K562 (cell line): ENCODE measurements at regions not wholly inside any gene's neighbourhood (a gene's known extent, or its start where the extent isn't known, plus 50 kb on each side); places are given as distances from the start of the nearest gene placed in this dataset.

ENCODE experiments used
- ATAC-seq: fragments of 200-7000 bp; cut with Tn5 transposase; 3 replicates; pipeline ENCODE4 v1.9.1; 2020; ENCODE audit warnings: moderate library complexity
- BruUV-seq: library from RNA; stranded (reverse); fragments of 400-500 nt; replicated peaks from 2 replicates; lab custom pipeline; 2021; lab: Mats Ljungman, UMichigan
- CTCF ChIA-PET: fragments of 300-600 bp; formaldehyde crosslinking; extraction: SDS; loops from one replicate; lab custom pipeline; 2021; ENCODE audit warnings: low intra/inter-chr PET ratio; lab: Yijun Ruan, JAX
- POLR2A ChIA-PET: fragments of 300-600, 350-650 bp; sonication (Branson Sonifier 250); formaldehyde crosslinking; extraction: SDS; loops from one replicate; lab custom pipeline; 2021; ENCODE audit warnings: antibody characterized with exemption, inconsistent platforms; lab: Yijun Ruan, JAX
- DNase-seq, 4 experiments: peaks; one replicate each; pipeline versions ENCODE4 v3.0.0 to v3.0.0-alpha.2; 2011 to 2018; ENCODE audit warnings: low spot score in 3 of 4, mixed read lengths in 3 of 4; ENCODE audit errors: extremely low read depth in 1 of 4
- FAIRE-seq: peaks from 2 replicates; lab custom pipeline; 2011; peaks lifted over from hg19 to GRCh38; lab: Jason Lieb, UNC
- H2AFZ ChIP-seq: 2 replicates; pipeline ENCODE4 v1.6.0; 2011; ENCODE audit warnings: low read depth, low read length, control low read depth, inconsistent platforms
- H3K27ac ChIP-seq: fragments of 200-600 bp; 3 replicates; pipeline ENCODE4 v1.8.0; 2011; ENCODE audit warnings: low read depth, mild to moderate bottlenecking, control low read depth, inconsistent platforms, low read length, moderate library complexity, mixed read lengths; ENCODE audit errors: extremely low read depth
- H3K27me3 ChIP-seq, 2 experiments: fragments of 300-600 bp in 1 of 2; 2 replicates in 1 of 2; 3 replicates in 1 of 2; pipeline versions ENCODE4 v1.6.0 to v1.8.0; 2011; ENCODE audit warnings: inconsistent platforms in 2 of 2, low read length in 2 of 2, mild to moderate bottlenecking in 1 of 2, mixed read lengths in 1 of 2, moderate library complexity in 1 of 2; ENCODE audit not compliant: control insufficient read depth in 2 of 2, insufficient read depth in 2 of 2
- H3K36me3 ChIP-seq: fragments of 300-600 bp; 3 replicates; pipeline ENCODE4 v1.8.0; 2011; ENCODE audit warnings: mild to moderate bottlenecking, low read length, inconsistent platforms; ENCODE audit not compliant: control insufficient read depth, insufficient read depth
- H3K4me1 ChIP-seq, 2 experiments: fragments of 200-600 bp in 1 of 2; replicated peaks in 1 of 2; 2 replicates in 1 of 2; 3 replicates in 1 of 2; pipeline versions ENCODE4 v1.5.1 to v1.8.0; 2011; ENCODE audit warnings: inconsistent platforms in 2 of 2, low read length in 2 of 2, mild to moderate bottlenecking in 1 of 2, mixed read lengths in 1 of 2, moderate library complexity in 1 of 2; ENCODE audit not compliant: control insufficient read depth in 2 of 2, insufficient read depth in 2 of 2
- H3K4me2 ChIP-seq: 2 replicates; pipeline ENCODE4 v1.6.1; 2011; ENCODE audit warnings: low read length, control low read depth, inconsistent platforms, mixed read lengths; ENCODE audit not compliant: insufficient read depth
- H3K4me3 ChIP-seq: fragments of 200-600 bp; sonication (generic), shearing (Covaris generic); 2 replicates; pipeline ENCODE4 v1.5.1; 2016; ENCODE audit warnings: control low read depth, inconsistent platforms
- H3K79me2 ChIP-seq: fragments of 200-600 bp; 3 replicates; pipeline ENCODE4 v1.8.0; 2011; ENCODE audit warnings: low read length, inconsistent platforms; ENCODE audit not compliant: control insufficient read depth, insufficient read depth
- H3K9ac ChIP-seq, 2 experiments: 2 replicates each; pipeline versions ENCODE4 v1.6.0 to v1.6.1; 2011; ENCODE audit warnings: low read depth in 2 of 2, low read length in 2 of 2, control low read depth in 1 of 2, inconsistent platforms in 1 of 2, mild to moderate bottlenecking in 1 of 2, mixed read lengths in 1 of 2; ENCODE audit not compliant: insufficient read depth in 1 of 2
- H3K9me1 ChIP-seq: one replicate; pipeline ENCODE4 v1.6.0; 2011; ENCODE audit warnings: inconsistent platforms, mild to moderate bottlenecking, low read length, moderate library complexity; ENCODE audit not compliant: control insufficient read depth, insufficient read depth
- H3K9me3 ChIP-seq: replicated peaks from 2 replicates; pipeline ENCODE4 v1.5.1; 2011; ENCODE audit warnings: low read depth, low read length, inconsistent platforms; ENCODE audit not compliant: control insufficient read depth, insufficient read depth
- H4K20me1 ChIP-seq: replicated peaks from 2 replicates; pipeline ENCODE4 v1.6.1; 2011; ENCODE audit warnings: low read length, inconsistent platforms, mixed read lengths; ENCODE audit not compliant: control insufficient read depth, insufficient read depth
- CTCF ChIP-seq, 3 experiments: IDR thresholded peaks in 2 of 3; conservative IDR thresholded peaks in 1 of 3; 2 replicates each; pipeline ENCODE4 v1.5.1; 2011 to 2012; ENCODE audit warnings: low read length in 3 of 3, mild to moderate bottlenecking in 3 of 3, control low read depth in 2 of 3, improper control_type of control experiment in 1 of 3, inconsistent platforms in 1 of 3, low read depth in 1 of 3, mixed read lengths in 1 of 3, moderate library complexity in 1 of 3; ENCODE audit not compliant: insufficient read depth in 2 of 3
- RAD21 ChIP-seq, 2 experiments: fragments of 250-450 bp in 1 of 2; fragments of 450-650 bp in 1 of 2; sonication (Bioruptor Pico) in 1 of 2; formaldehyde crosslinking in 1 of 2; IDR thresholded peaks in 1 of 2; conservative IDR thresholded peaks in 1 of 2; 2 replicates each; pipeline versions ENCODE4 v1.4.0 to v1.8.0; 2020 to 2022; ENCODE audit warnings: mild to moderate bottlenecking in 2 of 2, moderate library complexity in 1 of 2
- TBP ChIP-seq: optimal IDR thresholded peaks from 2 replicates; pipeline ENCODE3; 2011; ENCODE audit warnings: low read depth, low read length, improper control_type of control experiment
- WGBS: fragments of 100-300 bp; shearing (Covaris generic); methylation state at CpG from one replicate; pipeline ENCODE4 v1.1.6; 2016; ENCODE audit warnings: low coverage, mixed read lengths; ENCODE audit not compliant: insufficient coverage; ENCODE audit errors: missing lambda C conversion rate; 5-methylcytosine and 5-hydroxymethylcytosine counted together
- in situ Hi-C: fragments of 300-500 bp; cut with MboI; formaldehyde crosslinking; loops from 4 replicates; pipeline ENCODE4 v1.15.0; 2018; ENCODE audit warnings: inconsistent platforms, mixed read lengths
- intact Hi-C: fragments of 100-400 bp; cut with micrococcal nuclease; formaldehyde crosslinking; loops from 2 replicates; pipeline ENCODE4 v1.14.2; 2022
- TF ChIP-seq, protein P1 (sequence below): sonication (generic); formaldehyde crosslinking; IDR thresholded peaks from 2 replicates; pipeline ENCODE4 v1.8.0; 2022; ENCODE audit warnings: mild to moderate bottlenecking, missing genetic modification reagents, borderline replicate concordance

DNA sequence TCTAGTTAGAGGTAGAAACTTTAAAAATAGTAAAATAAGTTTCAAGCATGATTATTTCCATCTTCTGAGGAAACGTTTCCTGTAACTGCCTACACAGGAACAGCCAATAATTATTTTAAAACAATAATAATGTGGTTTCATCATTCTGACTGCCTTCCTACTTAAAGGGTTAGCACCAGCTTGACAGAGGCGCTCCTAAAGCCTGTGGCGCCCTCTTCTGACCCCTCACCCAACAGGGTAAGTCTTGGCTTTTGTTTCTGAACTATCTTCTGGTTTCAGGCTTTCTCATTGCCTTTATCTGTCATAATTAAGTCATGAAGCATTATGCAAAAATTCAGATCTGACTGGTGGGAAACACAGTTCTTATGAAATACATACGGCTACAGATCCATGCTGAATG, 96.7 kb downstream of the ITM2A start:
- H3K4me3 ChIP-seq, result no peak overlapping the region
- BruUV-seq, result no TSS peak
- in situ Hi-C loops, result no loop called here

More for the DNA sequence above, 96.7 kb downstream of the ITM2A start:
- peak in 2 of 4 experiments; percentile 2 to 34 for DNase-seq
- no peaks in the 10 kb centered on the region for H3K9me1 ChIP-seq
- intact Hi-C loops, result loop anchor here (5.0 kb wide), 1 partner anchor 142 kb away; no protein-coding TSS in a partner anchor
- no peaks in the 10 kb centered on the region for H3K36me3 ChIP-seq
- peak; percentile 78 for ATAC-seq
- ChIA-PET CTCF (no interaction called here), POLR2A (no interaction called here)
- no peaks in the 10 kb centered on the region for H3K79me2 ChIP-seq
- H3K4me2 ChIP-seq, result no peak overlapping the region
- no peak for FAIRE-seq
- no peaks in the 10 kb centered on the region for H3K9me3 ChIP-seq
- WGBS, result 3% methylated on average over 4 of the region's 4 CpGs
- H2AFZ ChIP-seq, result no peak overlapping the region
- TF ChIP-seq CTCF (IDR thresholded peaks at IDR 0.05 in 2 of 3, conservative IDR thresholded peaks at IDR 0.05 in 1 of 3; ENCODE audit: insufficient read depth in 2 of 3, low read depth in 1 of 3, low read length in 3 of 3) (peak; percentile 31 to 34 (median 31); a peak in 3 of 6 replicates), TBP (no peak), RAD21 (CRISPR knock-in tag; conservative IDR thresholded peaks at IDR 0.05 in 1 of 2, IDR thresholded peaks at IDR 0.05 in 1 of 2) (peak in 1 of 2 experiments; percentile 24; a peak in 2 of 4 replicates)
- TF ChIP-seq, protein P1, sequence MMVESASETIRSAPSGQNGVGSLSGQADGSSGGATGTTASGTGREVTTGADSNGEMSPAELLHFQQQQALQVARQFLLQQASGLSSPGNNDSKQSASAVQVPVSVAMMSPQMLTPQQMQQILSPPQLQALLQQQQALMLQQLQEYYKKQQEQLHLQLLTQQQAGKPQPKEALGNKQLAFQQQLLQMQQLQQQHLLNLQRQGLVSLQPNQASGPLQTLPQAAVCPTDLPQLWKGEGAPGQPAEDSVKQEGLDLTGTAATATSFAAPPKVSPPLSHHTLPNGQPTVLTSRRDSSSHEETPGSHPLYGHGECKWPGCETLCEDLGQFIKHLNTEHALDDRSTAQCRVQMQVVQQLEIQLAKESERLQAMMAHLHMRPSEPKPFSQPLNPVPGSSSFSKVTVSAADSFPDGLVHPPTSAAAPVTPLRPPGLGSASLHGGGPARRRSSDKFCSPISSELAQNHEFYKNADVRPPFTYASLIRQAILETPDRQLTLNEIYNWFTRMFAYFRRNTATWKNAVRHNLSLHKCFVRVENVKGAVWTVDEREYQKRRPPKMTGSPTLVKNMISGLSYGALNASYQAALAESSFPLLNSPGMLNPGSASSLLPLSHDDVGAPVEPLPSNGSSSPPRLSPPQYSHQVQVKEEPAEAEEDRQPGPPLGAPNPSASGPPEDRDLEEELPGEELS, result no peak
- no peak overlapping the region for H3K9ac ChIP-seq
- H3K27me3 ChIP-seq, result no peaks in the 10 kb centered on the region
- no peaks in the 10 kb centered on the region for H3K4me1 ChIP-seq
- no peak overlapping the region for H3K27ac ChIP-seq
- no peaks in the 10 kb centered on the region for H4K20me1 ChIP-seq
